ENCODE measurements at regions not wholly inside any gene's neighbourhood (a gene's known extent, or its start where the extent isn't known, plus 50 kb on each side); places are given as distances from the start of the nearest gene placed in this dataset.
"Not testable (repeated sequence)": the region's sequence is repeated elsewhere in the genome, so short reads cannot be mapped to it uniquely, and the experiment has no call there.

GRCh38 chr2:59366288-59366687, 1125.2 kb upstream of the FANCL start:
- DNase-seq: no peak

DNA sequence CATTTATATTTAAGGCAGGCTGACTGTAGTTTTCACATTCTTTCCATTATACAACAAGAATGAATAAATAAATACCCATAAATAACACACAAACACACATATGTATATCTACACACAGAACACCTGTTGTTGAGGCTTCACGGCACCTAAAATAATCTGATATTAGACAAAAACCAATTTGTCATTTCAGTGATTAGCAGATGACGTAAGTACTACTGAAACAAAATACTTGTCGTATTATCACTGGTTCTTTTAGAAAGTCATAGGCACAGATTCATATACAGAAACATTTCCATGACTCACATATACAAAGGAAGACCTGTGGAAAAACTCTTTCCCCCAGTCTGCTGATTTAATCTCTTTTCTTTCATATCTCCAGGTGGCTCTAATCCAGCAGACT, 1113.4 kb upstream of the FANCL start:
- no peak for DNase-seq

DNA sequence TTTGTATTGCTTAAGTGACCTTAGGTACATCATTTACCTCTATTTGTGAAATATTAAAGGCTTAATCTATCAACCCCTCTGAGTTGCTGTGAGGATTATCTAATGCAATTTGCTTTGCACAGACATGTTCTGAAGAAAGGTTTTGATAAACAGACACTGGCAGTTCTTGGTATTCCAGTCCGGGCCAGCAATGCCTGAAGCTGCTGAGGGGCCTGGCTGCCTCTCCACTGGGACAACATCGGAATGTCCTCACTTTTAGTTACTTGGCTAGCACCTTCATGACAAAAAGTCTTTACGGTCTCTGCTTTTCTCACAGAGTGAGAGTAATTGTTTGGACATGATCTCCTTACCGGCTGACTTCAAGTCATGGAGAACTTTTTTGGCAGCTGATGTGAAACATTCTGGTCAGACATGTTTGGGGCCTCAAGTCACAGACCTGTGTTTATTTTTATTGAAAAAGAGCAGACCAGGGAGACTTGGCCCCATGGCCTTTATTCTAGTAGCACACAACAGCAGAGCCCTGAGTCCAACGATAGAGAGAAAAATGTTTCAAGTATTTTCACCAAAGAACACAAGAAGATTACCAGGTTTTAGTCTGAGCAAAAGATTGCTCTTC, 1112.3 kb upstream of the FANCL start:
- no peak for DNase-seq

DNA sequence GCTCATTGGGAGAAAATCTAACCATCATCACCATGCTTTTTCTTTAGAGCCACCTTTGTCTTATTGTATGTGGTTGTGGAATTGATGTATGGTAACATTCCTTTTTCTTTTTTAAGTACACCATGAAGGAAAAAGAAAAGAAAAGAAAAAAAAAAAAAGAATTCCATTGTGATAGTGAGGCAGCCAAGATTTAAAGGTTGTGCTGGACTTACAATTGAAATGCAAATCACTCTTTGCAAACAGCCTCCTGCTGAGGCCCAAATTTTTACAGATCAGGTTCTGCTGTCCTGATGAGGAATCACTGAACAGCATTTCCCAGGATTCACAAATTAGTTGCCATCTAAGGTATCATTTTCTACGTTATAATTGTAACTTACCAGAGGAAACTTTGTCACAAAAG, 1101.0 kb upstream of the FANCL start:
- no peak for DNase-seq

- no peak for DNase-seq
These were observed 1098.7 kb upstream of the FANCL start for GRCh38 chr2:59339837-59340207.

- no peak for DNase-seq
These were observed 1098.2 kb upstream of the FANCL start for GRCh38 chr2:59339121-59339836.

- DNase-seq: no peak
These were observed 1091.9 kb upstream of the FANCL start for GRCh38 chr2:59333007-59333406.

- DNase-seq: not testable (repeated sequence)
These were observed 1085.6 kb upstream of the FANCL start for GRCh38 chr2:59326581-59327365.

DNA sequence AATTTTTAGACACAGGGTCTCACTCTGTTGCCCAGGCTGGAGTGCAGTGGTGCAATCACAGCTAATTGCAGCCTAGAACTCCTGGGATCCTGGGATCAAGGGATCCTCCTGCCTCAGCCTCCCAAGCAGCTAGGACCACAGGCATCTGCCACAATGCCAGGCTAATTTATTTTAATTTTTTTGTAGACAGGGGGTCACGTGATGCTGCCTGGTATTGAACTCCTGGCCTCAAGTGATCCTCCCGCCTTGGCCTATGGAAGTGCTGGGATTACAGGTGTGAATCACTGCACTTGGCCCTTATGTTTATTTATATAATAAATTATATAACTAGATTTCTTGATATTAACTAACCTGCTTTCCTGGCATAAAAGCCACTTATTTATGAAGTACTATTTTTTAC, 1081.7 kb upstream of the FANCL start:
- DNase-seq: no peak

GRCh38 chr2:59322005-59322404, 1080.9 kb upstream of the FANCL start:
- DNase-seq: no peak

DNA sequence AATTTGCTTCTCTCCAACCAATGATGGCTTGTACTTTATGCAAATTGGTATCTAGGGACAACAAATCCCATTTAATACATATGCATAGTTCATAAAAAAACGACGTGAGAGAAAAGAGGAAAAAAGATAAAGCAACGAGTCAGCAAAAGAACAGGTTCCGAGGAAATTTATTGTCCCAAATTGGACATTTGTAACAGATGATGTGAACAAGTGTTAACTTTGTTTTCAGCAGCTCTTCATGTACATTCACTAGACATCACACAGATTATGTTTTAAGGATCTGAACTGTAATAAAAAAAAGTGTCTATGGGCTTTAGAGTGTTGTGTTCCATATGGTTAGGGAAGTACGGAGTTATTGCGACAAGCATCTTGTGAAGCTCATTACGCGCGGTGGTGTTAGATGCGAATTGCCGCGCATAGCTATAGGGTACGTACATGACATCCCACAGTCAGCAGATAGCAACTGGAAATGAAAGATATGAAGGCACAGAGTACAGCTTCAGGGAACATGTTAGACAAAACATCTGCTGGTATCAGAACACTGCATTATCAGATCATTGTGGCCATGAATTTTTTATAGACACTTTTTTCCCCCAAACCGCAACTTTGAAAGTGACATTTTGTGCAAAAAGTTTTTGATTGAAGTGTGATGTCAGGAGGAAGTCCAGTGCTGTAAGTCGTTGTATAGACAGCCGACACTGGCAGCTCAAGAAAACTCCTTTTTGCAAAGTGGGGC, 1073.1 kb upstream of the FANCL start:
- DNase-seq: no peak

- DNase-seq: no peak
These were observed 1072.1 kb upstream of the FANCL start for GRCh38 chr2:59312967-59313940.

DNA sequence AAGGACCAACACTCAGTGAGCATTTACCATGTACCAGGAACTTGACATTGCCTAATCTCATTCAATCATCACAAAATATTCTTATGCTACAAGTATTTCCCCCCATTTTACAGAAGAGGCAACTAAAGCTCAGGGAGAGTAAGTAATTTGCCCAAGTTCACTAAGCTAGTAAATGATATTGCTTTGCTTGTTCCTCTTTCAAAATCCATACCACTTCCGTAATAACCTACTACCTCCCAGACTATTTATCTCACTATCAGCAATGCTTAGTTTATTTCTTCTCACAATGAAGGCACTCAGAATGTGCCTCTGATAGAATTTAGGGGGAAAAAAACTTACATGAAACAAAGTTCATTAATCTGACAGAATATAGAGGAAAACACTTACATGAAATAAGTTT, 1070.9 kb upstream of the FANCL start:
- DNase-seq: no peak

DNA sequence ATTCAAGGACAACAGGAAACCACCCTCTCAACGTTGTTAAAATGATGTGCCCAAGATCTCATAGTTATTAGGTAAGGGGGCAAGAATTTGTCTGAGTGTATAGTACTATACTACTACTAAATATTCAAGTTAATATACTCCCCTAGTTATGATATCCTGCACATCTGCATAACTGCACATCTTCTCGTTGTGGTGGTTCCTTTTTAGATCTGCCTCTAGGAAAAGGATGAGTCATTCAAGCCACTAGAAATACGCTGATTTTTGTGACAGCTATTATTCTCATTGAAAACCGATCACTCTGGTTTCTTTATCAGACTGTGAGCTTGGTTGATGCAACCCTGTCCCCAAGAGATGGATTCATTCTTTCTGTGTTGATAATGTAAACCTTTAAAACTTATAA, 1067.0 kb upstream of the FANCL start:
- no peak for DNase-seq

DNA sequence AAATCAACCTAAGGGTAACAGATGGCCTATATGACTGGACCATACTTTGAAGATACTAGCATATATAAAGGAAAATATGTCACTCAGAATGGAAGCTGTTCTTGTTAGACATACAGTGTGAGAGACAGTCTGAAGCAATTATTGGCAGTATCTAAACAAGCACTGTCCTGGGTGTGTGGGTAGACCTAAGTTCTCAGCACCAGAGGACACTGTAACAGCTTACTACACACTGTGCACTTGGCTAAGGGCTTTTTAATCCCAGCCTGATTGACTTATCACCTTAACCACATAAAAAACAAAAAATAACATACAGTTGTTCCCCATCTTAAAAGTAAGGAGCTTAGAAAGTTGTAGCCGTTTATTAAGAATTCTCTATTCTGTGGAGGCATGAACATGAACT, 1066.1 kb upstream of the FANCL start:
- DNase-seq: no peak

DNA sequence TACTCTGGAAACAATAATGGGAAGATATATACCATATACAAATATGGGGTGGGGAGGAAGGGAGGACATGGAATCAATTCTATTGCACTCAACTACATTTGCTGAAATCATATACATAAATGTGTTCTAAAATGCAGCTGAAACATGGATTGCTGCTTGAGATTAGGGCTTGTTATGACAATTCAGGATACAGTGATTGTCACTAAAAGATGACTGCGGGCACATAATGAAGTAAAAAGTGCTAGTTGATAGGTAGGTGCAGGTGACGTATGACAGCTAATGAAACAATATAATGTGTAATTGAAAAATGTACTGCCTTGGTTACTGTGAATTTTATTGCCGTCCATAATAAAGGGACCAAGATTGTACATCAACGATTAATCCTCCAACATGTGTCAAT, 1062.1 kb upstream of the FANCL start:
- no peak for DNase-seq

GRCh38 chr2:59302683-59303082, 1061.6 kb upstream of the FANCL start:
- DNase-seq: no peak

DNA sequence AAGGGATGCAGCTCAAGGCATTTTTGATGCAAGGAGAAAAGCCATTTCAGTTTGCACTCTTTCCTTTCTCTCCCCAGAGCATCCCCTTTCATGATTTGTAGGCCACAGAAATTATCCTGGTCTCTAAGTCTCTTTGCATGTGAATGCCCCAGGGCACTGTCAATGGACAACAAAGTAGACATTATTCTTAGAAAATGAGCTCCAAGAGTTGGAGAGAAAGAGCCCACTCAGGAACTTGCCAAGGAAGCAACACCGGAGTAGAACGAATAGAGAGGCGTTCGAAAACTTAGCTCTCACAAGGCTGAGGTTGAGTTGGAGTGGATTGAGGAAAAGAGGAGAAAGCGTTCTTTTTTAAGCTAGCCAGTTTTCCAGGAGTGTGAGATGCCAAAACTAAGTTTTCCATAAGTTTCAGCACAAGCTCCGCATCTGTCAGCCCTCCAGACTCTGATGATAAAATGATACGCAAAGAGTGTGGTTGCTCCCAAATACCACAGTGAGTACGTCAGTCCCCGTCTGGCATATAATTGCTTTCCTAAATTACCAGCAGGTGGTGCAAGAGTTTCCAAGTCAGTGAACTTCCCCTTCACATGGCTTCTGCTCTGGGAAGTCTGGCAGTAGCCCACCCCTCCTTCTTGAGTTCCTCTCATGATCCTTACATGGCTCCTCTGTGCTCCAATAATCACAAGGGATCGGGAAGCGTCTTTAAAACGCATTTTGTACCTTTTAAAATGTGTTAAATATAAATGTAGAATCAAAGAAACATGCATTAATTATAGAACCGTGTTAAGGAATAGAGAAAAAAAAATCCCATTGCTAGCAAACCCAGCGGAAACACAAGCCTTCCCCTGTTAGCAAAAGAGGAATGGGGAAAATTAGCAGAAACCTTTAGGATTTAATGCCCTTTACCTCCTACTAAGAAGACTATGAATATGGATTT, 1060.6 kb upstream of the FANCL start:
- peak; percentile 42 for DNase-seq

DNA sequence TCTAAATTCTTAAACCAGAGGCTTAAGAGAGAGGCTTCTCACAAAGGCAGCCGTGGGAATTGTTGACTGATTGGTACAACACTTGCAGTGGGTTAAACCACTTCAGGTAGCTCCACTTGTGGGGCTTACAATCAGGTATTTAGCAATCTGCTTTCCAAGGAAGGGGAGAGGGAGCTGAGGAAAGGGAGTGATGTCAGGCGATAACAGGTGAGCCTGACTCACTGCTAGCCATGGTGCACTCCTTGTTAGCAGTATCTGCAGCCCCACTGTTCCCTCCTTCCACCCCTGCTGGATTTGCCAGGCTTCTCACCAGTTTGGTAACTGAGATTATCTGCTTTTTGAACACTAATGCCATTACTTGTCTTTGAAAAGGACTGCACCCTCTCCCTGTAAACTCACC, 1056.7 kb upstream of the FANCL start:
- peak; percentile 20 for DNase-seq

- no peak for DNase-seq
These were observed 1055.2 kb upstream of the FANCL start for GRCh38 chr2:59296279-59296678.

DNA sequence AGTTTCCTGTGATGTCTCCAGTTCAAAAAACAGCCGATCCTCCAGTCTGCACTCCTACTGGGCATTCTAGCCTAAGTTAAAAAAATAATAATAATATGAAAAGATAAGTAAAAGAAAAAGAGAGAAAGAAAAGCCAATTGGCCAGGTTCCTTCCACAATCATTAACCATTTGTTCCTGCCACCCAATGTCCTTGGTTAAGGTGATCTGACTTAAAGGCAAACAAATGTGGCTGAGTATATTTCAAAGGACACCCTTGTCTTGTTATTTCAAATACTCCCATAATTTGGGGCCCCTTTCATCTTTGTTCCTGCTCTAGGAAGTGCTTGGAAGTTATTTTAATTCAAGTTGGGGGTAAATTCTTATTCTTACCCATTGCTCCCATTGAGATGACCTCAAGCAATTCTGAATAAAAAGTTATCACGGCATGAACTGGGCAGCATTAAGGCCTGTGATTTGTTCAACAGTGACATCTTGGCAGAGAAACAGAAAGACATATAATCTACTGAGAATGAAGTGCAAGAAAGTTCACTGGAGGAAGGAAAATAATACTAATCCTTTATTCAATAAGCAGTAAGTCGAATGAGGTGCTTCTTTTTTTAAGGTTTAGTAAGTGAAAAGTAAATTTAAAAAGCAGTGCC, 1054.5 kb upstream of the FANCL start:
- DNase-seq: no peak

Data from NCI-H2107 (cell line).